Fibroblast of the aortic adventitia (primary cell): ENCODE measurements at regions not wholly inside any gene's neighbourhood (a gene's known extent, or its start where the extent isn't known, plus 50 kb on each side); places are given as distances from the start of the nearest gene placed in this dataset.

ENCODE experiments used
- DNase-seq: peaks from one replicate; pipeline ENCODE4 v3.0.0-alpha.2; 2010; ENCODE audit warnings: low read depth
- H3K4me3 ChIP-seq: 2 replicates; pipeline ENCODE4 v1.5.1; 2011; ENCODE audit warnings: low read depth, mild to moderate bottlenecking, control low read depth, low read length, moderate library complexity
- TF ChIP-seq, protein P1 (sequence below): IDR thresholded peaks from 2 replicates; pipeline ENCODE4 v1.5.1; 2011; ENCODE audit warnings: mild to moderate bottlenecking, low read length, control low read depth, inconsistent platforms; ENCODE audit not compliant: insufficient read depth

DNA sequence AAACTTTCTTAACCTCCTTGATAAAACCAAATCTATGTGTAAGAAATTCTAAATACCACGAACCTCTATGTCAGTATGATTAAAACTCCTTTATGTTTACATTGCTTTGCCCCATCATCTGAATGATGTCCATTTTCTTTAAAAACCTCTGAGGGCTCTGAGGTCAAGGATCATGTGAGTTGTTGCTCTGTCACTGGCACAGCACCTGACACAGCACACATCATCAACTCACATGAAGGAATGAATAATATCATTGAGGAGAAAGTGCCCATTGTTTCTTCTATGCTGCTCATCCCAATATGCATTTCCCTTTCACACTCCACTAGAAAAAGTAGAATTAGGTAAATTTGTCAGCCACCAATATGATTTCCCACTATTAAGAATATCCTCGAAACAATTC is 1178.7 kb upstream of the NRXN1 start:
- no peak for DNase-seq
- TF ChIP-seq, protein P1, sequence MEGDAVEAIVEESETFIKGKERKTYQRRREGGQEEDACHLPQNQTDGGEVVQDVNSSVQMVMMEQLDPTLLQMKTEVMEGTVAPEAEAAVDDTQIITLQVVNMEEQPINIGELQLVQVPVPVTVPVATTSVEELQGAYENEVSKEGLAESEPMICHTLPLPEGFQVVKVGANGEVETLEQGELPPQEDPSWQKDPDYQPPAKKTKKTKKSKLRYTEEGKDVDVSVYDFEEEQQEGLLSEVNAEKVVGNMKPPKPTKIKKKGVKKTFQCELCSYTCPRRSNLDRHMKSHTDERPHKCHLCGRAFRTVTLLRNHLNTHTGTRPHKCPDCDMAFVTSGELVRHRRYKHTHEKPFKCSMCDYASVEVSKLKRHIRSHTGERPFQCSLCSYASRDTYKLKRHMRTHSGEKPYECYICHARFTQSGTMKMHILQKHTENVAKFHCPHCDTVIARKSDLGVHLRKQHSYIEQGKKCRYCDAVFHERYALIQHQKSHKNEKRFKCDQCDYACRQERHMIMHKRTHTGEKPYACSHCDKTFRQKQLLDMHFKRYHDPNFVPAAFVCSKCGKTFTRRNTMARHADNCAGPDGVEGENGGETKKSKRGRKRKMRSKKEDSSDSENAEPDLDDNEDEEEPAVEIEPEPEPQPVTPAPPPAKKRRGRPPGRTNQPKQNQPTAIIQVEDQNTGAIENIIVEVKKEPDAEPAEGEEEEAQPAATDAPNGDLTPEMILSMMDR = no peak
- no peak overlapping the region for H3K4me3 ChIP-seq

DNA sequence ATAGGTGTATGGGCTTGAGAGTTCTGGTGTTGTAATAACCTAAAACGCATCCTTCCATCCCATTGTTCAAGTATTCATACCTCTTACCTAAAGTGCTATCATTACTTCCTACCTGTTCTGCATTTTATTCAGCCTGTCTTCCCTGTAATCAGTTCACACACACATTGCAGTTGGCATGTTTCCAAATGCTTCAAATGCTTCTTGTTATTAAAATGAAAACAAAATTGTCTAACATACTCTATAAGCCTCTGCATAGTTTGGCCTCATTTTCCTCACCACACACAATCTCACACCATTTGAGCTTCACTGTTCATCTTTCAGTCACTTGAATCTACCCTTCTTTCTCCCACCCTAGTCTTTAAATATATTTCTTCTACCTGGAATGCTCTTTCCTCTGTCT is 1178.2 kb upstream of the NRXN1 start:
- DNase-seq = no peak
- TF ChIP-seq, protein P1 = no peak
- no peak overlapping the region for H3K4me3 ChIP-seq

GRCh38 chr2:52194342-52194741 is 1162.4 kb upstream of the NRXN1 start:
- TF ChIP-seq, protein P1 = no peak
- no peak for DNase-seq
- H3K4me3 ChIP-seq = no peak overlapping the region

DNA sequence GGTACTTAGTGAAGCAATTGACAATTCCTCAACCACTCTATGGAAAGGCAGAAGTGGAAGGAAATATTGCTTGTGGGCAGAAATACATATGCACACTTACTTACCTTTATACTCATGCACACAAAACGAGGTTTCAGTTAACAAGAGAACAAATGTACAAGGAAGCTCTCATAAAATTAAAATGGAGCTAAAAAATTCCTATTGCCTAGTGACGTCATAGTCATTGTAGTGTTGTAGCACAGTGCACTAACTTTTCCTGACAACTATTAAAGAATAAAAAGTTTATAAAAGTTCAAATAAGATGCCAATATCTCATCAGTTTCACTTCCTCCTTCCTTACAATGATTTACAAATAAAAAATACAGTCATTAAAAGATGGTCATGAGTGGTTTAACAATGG is 1161.9 kb upstream of the NRXN1 start:
- no peak for DNase-seq
- no peak overlapping the region for H3K4me3 ChIP-seq
- TF ChIP-seq, protein P1 = no peak

DNA sequence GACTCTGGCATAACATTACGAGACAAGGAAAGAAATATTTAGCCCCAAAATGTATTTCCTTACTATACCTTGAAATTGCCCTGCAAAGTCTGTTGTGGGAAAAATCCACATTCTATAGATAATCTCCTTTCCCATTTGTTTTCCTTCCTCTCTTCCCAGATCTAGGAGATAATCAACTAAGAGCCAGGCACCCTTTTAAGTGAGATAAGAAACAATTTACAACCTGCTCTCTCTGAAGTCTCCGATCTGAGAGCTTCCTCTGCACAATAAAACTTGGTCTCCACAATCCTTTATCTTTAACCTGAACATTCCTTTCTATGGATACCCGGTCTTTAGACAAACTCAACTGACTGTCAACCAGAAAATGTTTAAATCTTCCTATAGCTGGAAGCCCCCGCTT is 1160.7 kb upstream of the NRXN1 start:
- H3K4me3 ChIP-seq = no peak overlapping the region
- TF ChIP-seq, protein P1 = no peak
- no peak for DNase-seq

GRCh38 chr2:52181080-52181479 is 1149.1 kb upstream of the NRXN1 start:
- TF ChIP-seq, protein P1 = no peak
- no peak for DNase-seq
- H3K4me3 ChIP-seq = no peak overlapping the region

DNA sequence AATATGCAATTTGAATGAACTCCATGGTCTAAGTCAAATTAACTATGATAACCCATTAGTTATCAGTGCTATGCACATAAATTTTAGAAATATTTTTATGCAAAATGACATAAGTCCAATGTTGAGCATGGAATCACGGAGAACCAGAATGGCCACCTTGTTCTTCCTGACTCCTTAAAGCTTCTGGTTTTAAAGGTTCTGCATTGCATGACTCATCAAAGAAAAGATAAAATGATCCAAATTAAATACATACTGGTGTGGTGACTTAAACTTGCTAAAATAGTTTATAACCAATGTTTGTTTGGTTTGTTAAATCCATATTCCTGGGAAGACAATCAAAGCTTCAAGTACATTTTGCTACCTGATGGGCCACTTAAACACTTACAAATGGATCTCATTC is 1146.9 kb upstream of the NRXN1 start:
- H3K4me3 ChIP-seq = no peak overlapping the region
- DNase-seq = no peak
- TF ChIP-seq, protein P1 = no peak
